Cardiac fibroblast (primary cell): ENCODE measurements at regions not wholly inside any gene's neighbourhood (a gene's known extent, or its start where the extent isn't known, plus 50 kb on each side); places are given as distances from the start of the nearest gene placed in this dataset.

ENCODE experiments used
- DNase-seq, 2 donors: peaks; one replicate each; pipeline versions ENCODE4 v3.0.0 to v3.0.0-alpha.2; 2010; ENCODE audit warnings: low read depth in 2 of 2
- H3K4me3 ChIP-seq, 2 donors: replicated peaks in 1 of 2; 1 replicate in 1 of 2; 2 replicates in 1 of 2; pipeline ENCODE4 v1.5.1; 2011; ENCODE audit warnings: low read depth in 2 of 2, low read length in 2 of 2, mild to moderate bottlenecking in 2 of 2, moderate library complexity in 1 of 2
- CTCF ChIP-seq: IDR thresholded peaks from one replicate; pipeline ENCODE4 v1.5.1; 2011; ENCODE audit warnings: low read depth, mild to moderate bottlenecking, low read length, inconsistent platforms

GRCh38 chr4:114226179-114226578, 246.7 kb upstream of the ARSJ start:
- no peak for DNase-seq
- no peak overlapping the region for H3K4me3 ChIP-seq
- no peak for TF ChIP-seq CTCF

GRCh38 chr4:114226968-114227760, 247.7 kb upstream of the ARSJ start:
- no peak overlapping the region for H3K4me3 ChIP-seq
- peak; percentile 2 to 50 for DNase-seq
- no peak for TF ChIP-seq CTCF

GRCh38 chr4:114229706-114230105, 250.3 kb upstream of the ARSJ start:
- H3K4me3 ChIP-seq: no peak overlapping the region
- TF ChIP-seq CTCF: no peak
- DNase-seq: no peak

- DNase-seq: no peak
- no peak for TF ChIP-seq CTCF
- no peak overlapping the region for H3K4me3 ChIP-seq
Observed at GRCh38 chr4:114236171-114236769, 256.8 kb upstream of the ARSJ start.

GRCh38 chr4:114237997-114238396, 258.6 kb upstream of the ARSJ start:
- no peak for TF ChIP-seq CTCF
- DNase-seq: no peak
- no peak overlapping the region for H3K4me3 ChIP-seq

- no peak for DNase-seq
- no peak for TF ChIP-seq CTCF
- no peak overlapping the region for H3K4me3 ChIP-seq
Observed at GRCh38 chr4:114249561-114249960, 270.1 kb upstream of the ARSJ start.
